Bronchial epithelial cell (primary cell): ENCODE measurements at regions not wholly inside any gene's neighbourhood (a gene's known extent, or its start where the extent isn't known, plus 50 kb on each side); places are given as distances from the start of the nearest gene placed in this dataset.
A peak's percentile ranks its signal among the peaks of the same experiment; 100 is the strongest.

Experiments used
- DNase-seq: peaks from one replicate; pipeline ENCODE4 v3.0.0-alpha.2; 2010; ENCODE audit warnings: low read depth
- FAIRE-seq: peaks from 2 replicates; lab custom pipeline; 2011; peaks lifted over from hg19 to GRCh38; lab: Jason Lieb, UNC
- H3K27me3 ChIP-seq: 2 replicates; pipeline ENCODE4 v1.5.1; 2011; ENCODE audit warnings: low read length; ENCODE audit not compliant: control insufficient read depth, insufficient read depth
- H3K36me3 ChIP-seq: 2 replicates; pipeline ENCODE4 v1.5.1; 2011; ENCODE audit warnings: low read length; ENCODE audit not compliant: control insufficient read depth, insufficient read depth
- H3K4me3 ChIP-seq: 2 replicates; pipeline ENCODE4 v1.5.1; 2011; ENCODE audit warnings: mild to moderate bottlenecking, low read depth, low read length, control low read depth
- CTCF ChIP-seq: IDR thresholded peaks from 2 replicates; pipeline ENCODE4 v1.5.1; 2011; ENCODE audit warnings: mild to moderate bottlenecking, moderate library complexity, low read length, control low read depth, inconsistent platforms; ENCODE audit not compliant: insufficient read depth, severe bottlenecking

DNA sequence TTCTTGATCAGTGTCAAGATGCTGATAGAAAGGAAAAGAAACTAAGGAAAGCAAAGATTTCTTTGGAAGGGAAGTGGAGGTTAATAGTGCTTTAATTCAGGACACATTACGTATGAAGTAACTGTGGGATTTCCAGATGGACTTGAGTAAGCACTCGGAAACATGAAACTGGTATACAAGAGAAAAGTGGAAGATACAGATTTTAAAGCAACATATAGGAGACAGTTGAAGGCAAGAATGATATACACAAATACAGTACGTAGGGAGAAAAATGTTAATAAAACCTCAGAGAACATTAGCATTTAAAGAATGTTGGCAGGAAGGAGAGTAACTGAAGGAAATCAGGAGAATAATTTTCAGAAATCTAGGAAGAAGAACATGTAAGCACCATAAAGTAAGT is 730.9 kb upstream of the ADGRL2 start:
- no peaks in the 10 kb centered on the region for H3K27me3 ChIP-seq
- DNase-seq (no peak), FAIRE-seq (no peak)
- no peak overlapping the region for H3K4me3 ChIP-seq
- H3K36me3 ChIP-seq, result no peaks in the 10 kb centered on the region
- TF ChIP-seq CTCF, result no peak

- H3K27me3 ChIP-seq, result no peaks in the 10 kb centered on the region
- no peak for TF ChIP-seq CTCF
- H3K4me3 ChIP-seq, result no peak overlapping the region
- no peaks in the 10 kb centered on the region for H3K36me3 ChIP-seq
- DNase-seq, result no peak
- no peak for FAIRE-seq
Measured at GRCh38 chr1:81068726-81069125, 732.0 kb upstream of the ADGRL2 start.

DNA sequence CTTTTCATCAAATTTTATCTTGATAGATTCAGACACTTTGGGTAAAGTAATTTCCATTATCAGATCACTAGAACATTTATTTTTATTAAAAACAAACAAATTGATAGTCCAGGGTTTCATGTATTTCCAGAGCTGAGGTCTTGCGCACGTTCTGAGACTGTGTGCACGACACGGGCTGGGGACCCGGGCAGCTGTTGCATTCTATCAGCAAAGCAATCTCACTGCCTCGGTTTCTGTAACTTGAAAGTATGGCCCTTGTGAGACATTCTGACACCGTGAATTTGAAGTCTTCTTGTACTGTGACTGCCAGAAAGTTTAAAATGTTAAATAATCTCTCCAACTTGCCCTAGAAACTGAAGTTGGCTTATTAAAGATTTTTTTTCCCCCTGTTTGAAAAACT is 746.9 kb upstream of the ADGRL2 start:
- DNase-seq, result no peak
- TF ChIP-seq CTCF, result no peak
- Histone ChIP-seq H3K4me3 (no peak overlapping the region), H3K27me3 (no peaks in the 10 kb centered on the region), H3K36me3 (no peaks in the 10 kb centered on the region)
- FAIRE-seq, result no peak

DNA sequence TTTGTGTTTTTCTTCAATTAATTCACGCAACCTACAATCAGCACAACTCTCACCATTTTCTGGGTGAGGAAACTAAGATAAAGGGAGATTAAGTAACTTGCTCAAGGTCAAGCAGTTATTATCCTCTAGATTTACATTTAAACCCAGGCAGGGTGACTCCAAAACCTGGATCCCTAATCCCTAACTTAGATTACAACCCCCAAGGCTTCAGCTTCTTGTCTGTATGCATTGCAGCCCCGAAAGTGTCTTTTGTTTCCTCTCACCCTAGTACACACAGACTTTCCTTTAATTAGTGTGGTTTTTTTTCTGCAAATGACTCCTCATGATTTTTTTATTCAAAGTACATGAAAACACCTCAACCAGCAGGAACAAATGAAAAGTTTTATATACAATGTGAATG is 748.6 kb upstream of the ADGRL2 start:
- TF ChIP-seq CTCF, result no peak
- DNase-seq (no peak), FAIRE-seq (no peak)
- Histone ChIP-seq H3K36me3 (no peaks in the 10 kb centered on the region), H3K27me3 (no peaks in the 10 kb centered on the region), H3K4me3 (no peak overlapping the region)

DNA sequence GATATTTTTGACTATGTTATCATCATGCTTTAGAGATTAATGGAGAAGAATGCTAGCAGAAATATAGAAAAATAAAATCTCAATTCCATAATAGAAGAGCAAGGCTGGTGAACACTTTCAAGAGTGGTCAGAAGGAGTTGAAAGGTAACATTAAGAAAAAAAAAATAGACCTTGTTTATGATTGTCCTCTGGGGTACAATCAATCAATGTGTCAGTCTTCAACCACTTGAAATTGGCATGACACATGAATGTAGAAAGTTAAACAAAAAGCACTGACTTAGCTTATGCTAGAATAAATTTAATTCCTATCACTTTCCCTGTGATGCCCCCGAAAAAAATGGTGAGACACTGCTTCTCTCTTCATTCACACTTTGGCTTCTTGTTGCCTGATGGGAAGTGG is 750.3 kb upstream of the ADGRL2 start:
- no peaks in the 10 kb centered on the region for H3K36me3 ChIP-seq
- no peak overlapping the region for H3K4me3 ChIP-seq
- FAIRE-seq (no peak), DNase-seq (no peak)
- TF ChIP-seq CTCF, result no peak
- H3K27me3 ChIP-seq, result no peaks in the 10 kb centered on the region

- DNase-seq (peak; percentile 20), FAIRE-seq (peak; percentile 23)
- Histone ChIP-seq H3K36me3 (no peaks in the 10 kb centered on the region), H3K4me3 (no peak overlapping the region), H3K27me3 (no peaks in the 10 kb centered on the region)
- no peak for TF ChIP-seq CTCF
Measured at GRCh38 chr1:81044708-81045107, 756.0 kb upstream of the ADGRL2 start.
